IMR-90 (cell line): ENCODE measurements at regions not wholly inside any gene's neighbourhood (a gene's known extent, or its start where the extent isn't known, plus 50 kb on each side); places are given as distances from the start of the nearest gene placed in this dataset.

ENCODE experiments used
- ATAC-seq: fragments of 200-7000 bp; cut with Tn5 transposase; 2 replicates; pipeline ENCODE4 v1.9.1; 2020; ENCODE audit warnings: low read depth, mild to moderate bottlenecking, moderate library complexity
- BruUV-seq: library from RNA; stranded (reverse); fragments of 400-500 nt; replicated peaks from 2 replicates; lab custom pipeline; 2021; lab: Mats Ljungman, UMichigan
- CTCF ChIA-PET: fragments of 300-600 bp; formaldehyde crosslinking; extraction: SDS; loops from one replicate; lab custom pipeline; 2021; ENCODE audit warnings: antibody characterized with exemption; lab: Yijun Ruan, JAX
- POLR2A ChIA-PET: fragments of 300-600 bp; sonication (Branson Sonifier 250); formaldehyde crosslinking; loops from one replicate; lab custom pipeline; 2022; ENCODE audit warnings: antibody characterized with exemption; ENCODE audit not compliant: unreplicated experiment; lab: Charles Lee
- DNase-seq: peaks from one replicate; pipeline ENCODE4 v3.0.0; 2013
- H2AFZ ChIP-seq: replicated peaks from 2 replicates; pipeline ENCODE3; 2013; ENCODE audit warnings: low read length, mild to moderate bottlenecking; ENCODE audit not compliant: poor library complexity
- H2AK5ac ChIP-seq: 2 replicates; pipeline ENCODE4 v1.6.1; 2013; ENCODE audit warnings: low read depth, low read length, inconsistent platforms
- H2AK9ac ChIP-seq: replicated peaks from 2 replicates; pipeline ENCODE3; 2013; ENCODE audit warnings: mild to moderate bottlenecking, low read depth, low read length, moderate library complexity; ENCODE audit not compliant: poor library complexity
- H2BK120ac ChIP-seq: 2 replicates; pipeline ENCODE4 v1.6.1; 2013; ENCODE audit warnings: low read depth, low read length, inconsistent platforms
- H2BK15ac ChIP-seq: 3 replicates; pipeline ENCODE4 v1.6.1; 2013; ENCODE audit warnings: low read depth, low read length, inconsistent platforms
- H2BK20ac ChIP-seq: 2 replicates; pipeline ENCODE4 v1.6.1; 2013; ENCODE audit warnings: low read depth, mild to moderate bottlenecking, inconsistent platforms, low read length, moderate library complexity
- H2BK5ac ChIP-seq: 2 replicates; pipeline ENCODE4 v1.6.1; 2013; ENCODE audit warnings: mild to moderate bottlenecking, low read depth, low read length, inconsistent platforms; ENCODE audit not compliant: poor library complexity, severe bottlenecking
- H3K14ac ChIP-seq: replicated peaks from 2 replicates; pipeline ENCODE4 v1.6.1; 2013; ENCODE audit warnings: low read depth, low read length, inconsistent platforms
- H3K18ac ChIP-seq: 2 replicates; pipeline ENCODE4 v1.6.1; 2013; ENCODE audit warnings: low read depth, low read length, control low read depth
- H3K23ac ChIP-seq: 2 replicates; pipeline ENCODE4 v1.6.1; 2013; ENCODE audit warnings: low read depth, low read length, inconsistent platforms
- H3K27ac ChIP-seq: 2 replicates; pipeline ENCODE4 v1.5.1; 2013; ENCODE audit warnings: mild to moderate bottlenecking, control low read depth, low read length; ENCODE audit not compliant: insufficient read depth
- H3K27me3 ChIP-seq: 2 replicates; pipeline ENCODE4 v1.6.1; 2013; ENCODE audit warnings: low read length; ENCODE audit not compliant: control insufficient read depth, insufficient read depth
- H3K36me3 ChIP-seq: 2 replicates; pipeline ENCODE4 v1.6.1; 2013; ENCODE audit warnings: low read length, mixed read lengths; ENCODE audit not compliant: control insufficient read depth, insufficient read depth
- H3K4ac ChIP-seq: 2 replicates; pipeline ENCODE4 v1.6.1; 2013; ENCODE audit warnings: low read depth, low read length, inconsistent platforms
- H3K4me1 ChIP-seq: 2 replicates; pipeline ENCODE4 v1.6.1; 2013; ENCODE audit warnings: low read length, mixed read lengths; ENCODE audit not compliant: control insufficient read depth, insufficient read depth
- H3K4me2 ChIP-seq: 2 replicates; pipeline ENCODE4 v1.6.1; 2013; ENCODE audit warnings: low read depth, mild to moderate bottlenecking, control low read depth, low read length, moderate library complexity
- H3K4me3 ChIP-seq: 2 replicates; pipeline ENCODE4 v1.5.1; 2013; ENCODE audit warnings: low read depth, mild to moderate bottlenecking, control low read depth, low read length, moderate library complexity; ENCODE audit not compliant: insufficient read depth
- H3K56ac ChIP-seq: 2 replicates; pipeline ENCODE4 v1.6.1; 2013; ENCODE audit warnings: low read length, inconsistent platforms; ENCODE audit not compliant: insufficient read depth; ENCODE audit errors: extremely low read depth
- H3K79me1 ChIP-seq, 2 experiments: 2 replicates each; pipeline ENCODE4 v1.6.1; 2013; ENCODE audit warnings: low read length in 2 of 2, inconsistent platforms in 1 of 2, low read depth in 1 of 2
- H3K9ac ChIP-seq: 2 replicates; pipeline ENCODE4 v1.6.1; 2013; ENCODE audit warnings: low read depth, low read length, control low read depth
- H3K9me1 ChIP-seq: 2 replicates; pipeline ENCODE4 v1.6.1; 2013; ENCODE audit warnings: low read length, inconsistent platforms; ENCODE audit not compliant: insufficient read depth
- H3K9me3 ChIP-seq: 2 replicates; pipeline ENCODE4 v1.6.1; 2013; ENCODE audit warnings: low read length; ENCODE audit not compliant: control insufficient read depth, insufficient read depth
- H4K20me1 ChIP-seq: 2 replicates; pipeline ENCODE4 v1.6.1; 2013; ENCODE audit warnings: low read length, inconsistent platforms; ENCODE audit not compliant: insufficient read depth
- H4K5ac ChIP-seq: 2 replicates; pipeline ENCODE4 v1.6.1; 2013; ENCODE audit warnings: mild to moderate bottlenecking, low read depth, low read length, control low read depth
- H4K8ac ChIP-seq, 2 experiments: 2 replicates each; pipeline ENCODE4 v1.6.1; 2013; ENCODE audit warnings: low read depth in 2 of 2, low read length in 2 of 2, control low read depth in 1 of 2, inconsistent platforms in 1 of 2
- H4K91ac ChIP-seq: 2 replicates; pipeline ENCODE4 v1.6.1; 2013; ENCODE audit warnings: low read depth, low read length, inconsistent platforms; ENCODE audit not compliant: insufficient read depth
- BHLHE40 ChIP-seq: fragments of 150-350 bp; IDR thresholded peaks from 2 replicates; pipeline ENCODE4 v1.6.1; 2016; ENCODE audit warnings: mild to moderate bottlenecking, low read depth, low read length
- MAFK ChIP-seq: IDR thresholded peaks from 2 replicates; pipeline ENCODE4 v1.6.1; 2012; ENCODE audit warnings: low read depth, low read length, improper control_type of control experiment
- MAZ ChIP-seq: IDR thresholded peaks from 2 replicates; pipeline ENCODE4 v1.6.1; 2012; ENCODE audit warnings: low read depth, mild to moderate bottlenecking, low read length, improper control_type of control experiment, moderate library complexity, borderline replicate concordance
- MXI1 ChIP-seq: IDR thresholded peaks from 2 replicates; pipeline ENCODE4 v1.6.1; 2012; ENCODE audit warnings: low read depth, mild to moderate bottlenecking, low read length, moderate library complexity, borderline replicate concordance
- RCOR1 ChIP-seq: IDR thresholded peaks from 2 replicates; pipeline ENCODE4 v1.6.1; 2012; ENCODE audit warnings: mild to moderate bottlenecking, low read length, improper control_type of control experiment; ENCODE audit not compliant: insufficient replicate concordance
- WGBS, 2 experiments: methylation state at CpG; one replicate each; pipeline versions ENCODE4 v1.1.5 to v1.1.7; 2013; ENCODE audit warnings: missing lambda C conversion rate in 2 of 2; ENCODE audit not compliant: insufficient read length in 1 of 2; ENCODE audit errors: extremely low coverage in 2 of 2; 5-methylcytosine and 5-hydroxymethylcytosine counted together
- dilution Hi-C: fragments of 300-500 bp; cut with HindIII; formaldehyde crosslinking; loops from one replicate; pipeline ENCODE4 v1.14.3; 2018; ENCODE audit warnings: low sequenced_read_pairs; ENCODE audit not compliant: unreplicated experiment
- in situ Hi-C: fragments of 300-500 bp; cut with MboI; formaldehyde crosslinking; loops from 3 replicates; pipeline ENCODE4 v1.14.3; 2019; ENCODE audit warnings: low sequenced_read_pairs, inconsistent platforms, mixed read lengths
- intact Hi-C: fragments of 100-400 bp; cut with micrococcal nuclease; formaldehyde crosslinking; loops from 2 replicates; pipeline ENCODE4 v1.10.0; 2022

GRCh38 chr10:29199339-29199738 lies 89.5 kb upstream of the LYZL1 start:
- Histone ChIP-seq H4K20me1 (no peaks in the 10 kb centered on the region), H3K4me2 (no peak overlapping the region), H4K91ac (no peak overlapping the region), H2AK5ac (no peak overlapping the region), H3K4me1 (peaks cover 4% of the 10 kb centered on the region; the same call in 1 of the 2 replicates), H3K27me3 (peaks cover 14% of the 10 kb centered on the region), H3K4me3 (no peak overlapping the region), H2BK20ac (no peak overlapping the region), H2BK15ac (no peak overlapping the region), H2AK9ac (no peak overlapping the region), H3K56ac (no peak overlapping the region), H2AFZ (no peak overlapping the region), H3K9me3 (0 out of 2 replicates have a peak, but pooled peaks cover 5% of the 10 kb centered on the region), H3K23ac (0 out of 2 replicates have a peak overlapping the region, but pooled peaks have one; percentile 39), H4K5ac (no peak overlapping the region), H3K4ac (no peak overlapping the region), H3K14ac (no peak overlapping the region), H3K79me1 (no peaks in the 10 kb centered on the region), H3K36me3 (no peaks in the 10 kb centered on the region), H2BK120ac (no peak overlapping the region), H3K27ac (no peak overlapping the region), H3K9me1 (no peaks in the 10 kb centered on the region), H3K9ac (no peak overlapping the region; the same call in 1 of the 2 replicates), H2BK5ac (no peak overlapping the region), H3K18ac (no peak overlapping the region), H4K8ac (no peak overlapping the region)
- intact Hi-C loops (no loop called here), dilution Hi-C loops (no loop called here), in situ Hi-C loops (no loop called here)
- DNase-seq, result no peak
- no peak for ATAC-seq
- BruUV-seq, result no TSS peak
- CTCF ChIA-PET, result interaction anchor here (1.0 to 1.1 kb wide), 2 partner anchors 14 to 535 kb away, joined by 3 to 4 read pairs; no protein-coding TSS in a partner anchor
- POLR2A ChIA-PET, result no interaction called here
- TF ChIP-seq MAZ (no peak), RCOR1 (no peak), MAFK (no peak), BHLHE40 (no peak), MXI1 (no peak)
- WGBS, 2 experiments, result 10% methylated on average over 2 of the region's 7 CpGs; no CpG with 5 or more reads in 1 of the 2 experiments
